ENCODE measurements at regions not wholly inside any gene's neighbourhood (a gene's known extent, or its start where the extent isn't known, plus 50 kb on each side); places are given as distances from the start of the nearest gene placed in this dataset.

- no peak for TF ChIP-seq CTCF (IDR thresholded peaks at IDR 0.05; ENCODE audit: unreplicated experiment)
- H3K9me3 Mint-ChIP-seq (ENCODE audit: unreplicated experiment), result no peaks in the 10 kb centered on the region
- no peaks in the 10 kb centered on the region for H3K27me3 Mint-ChIP-seq (ENCODE audit: unreplicated experiment)
- peaks cover 6% of the 10 kb centered on the region for H3K4me1 Mint-ChIP-seq (ENCODE audit: unreplicated experiment)
- no peak overlapping the region for H3K4me3 Mint-ChIP-seq (ENCODE audit: unreplicated experiment)
- DNase-seq (ENCODE audit: low spot score), result no peak
- H3K27ac Mint-ChIP-seq (ENCODE audit: unreplicated experiment), result no peak overlapping the region
- no peaks in the 10 kb centered on the region for H3K36me3 Mint-ChIP-seq (ENCODE audit: low read depth, unreplicated experiment)
Measured at GRCh38 chr5:136526021-136526420, 160.7 kb upstream of the TRPC7 start.

GRCh38 chr5:136525597-136525996 lies 160.3 kb upstream of the TRPC7 start:
- Mint-ChIP-seq H3K4me1 (ENCODE audit: unreplicated experiment) (peaks cover 6% of the 10 kb centered on the region), H3K27me3 (ENCODE audit: unreplicated experiment) (no peaks in the 10 kb centered on the region), H3K27ac (ENCODE audit: unreplicated experiment) (no peak overlapping the region), H3K4me3 (ENCODE audit: unreplicated experiment) (no peak overlapping the region), H3K36me3 (ENCODE audit: low read depth, unreplicated experiment) (no peaks in the 10 kb centered on the region), H3K9me3 (ENCODE audit: unreplicated experiment) (no peaks in the 10 kb centered on the region)
- DNase-seq (ENCODE audit: low spot score), result no peak
- TF ChIP-seq CTCF (IDR thresholded peaks at IDR 0.05; ENCODE audit: unreplicated experiment), result no peak

GRCh38 chr5:136522217-136522956 lies 157.0 kb upstream of the TRPC7 start:
- H3K27me3 Mint-ChIP-seq (ENCODE audit: unreplicated experiment), result no peaks in the 10 kb centered on the region
- H3K4me1 Mint-ChIP-seq (ENCODE audit: unreplicated experiment), result peaks cover 6% of the 10 kb centered on the region
- no peak overlapping the region for H3K27ac Mint-ChIP-seq (ENCODE audit: unreplicated experiment)
- no peaks in the 10 kb centered on the region for H3K36me3 Mint-ChIP-seq (ENCODE audit: low read depth, unreplicated experiment)
- DNase-seq (ENCODE audit: low spot score), result no peak
- no peaks in the 10 kb centered on the region for H3K9me3 Mint-ChIP-seq (ENCODE audit: unreplicated experiment)
- no peak for TF ChIP-seq CTCF (IDR thresholded peaks at IDR 0.05; ENCODE audit: unreplicated experiment)
- no peak overlapping the region for H3K4me3 Mint-ChIP-seq (ENCODE audit: unreplicated experiment)

- H3K4me1 Mint-ChIP-seq (ENCODE audit: unreplicated experiment), result peaks cover 6% of the 10 kb centered on the region
- H3K27ac Mint-ChIP-seq (ENCODE audit: unreplicated experiment), result no peak overlapping the region
- H3K9me3 Mint-ChIP-seq (ENCODE audit: unreplicated experiment), result no peaks in the 10 kb centered on the region
- no peak overlapping the region for H3K4me3 Mint-ChIP-seq (ENCODE audit: unreplicated experiment)
- H3K36me3 Mint-ChIP-seq (ENCODE audit: low read depth, unreplicated experiment), result no peaks in the 10 kb centered on the region
- DNase-seq (ENCODE audit: low spot score), result no peak
- TF ChIP-seq CTCF (IDR thresholded peaks at IDR 0.05; ENCODE audit: unreplicated experiment), result no peak
- H3K27me3 Mint-ChIP-seq (ENCODE audit: unreplicated experiment), result peaks cover 2% of the 10 kb centered on the region
Measured at GRCh38 chr5:136521696-136522095, 156.4 kb upstream of the TRPC7 start.

- no peaks in the 10 kb centered on the region for H3K9me3 Mint-ChIP-seq (ENCODE audit: unreplicated experiment)
- H3K4me1 Mint-ChIP-seq (ENCODE audit: unreplicated experiment), result peaks cover 2% of the 10 kb centered on the region
- H3K36me3 Mint-ChIP-seq (ENCODE audit: low read depth, unreplicated experiment), result no peaks in the 10 kb centered on the region
- no peak for DNase-seq (ENCODE audit: low spot score)
- peaks cover 2% of the 10 kb centered on the region for H3K27me3 Mint-ChIP-seq (ENCODE audit: unreplicated experiment)
- no peak overlapping the region for H3K27ac Mint-ChIP-seq (ENCODE audit: unreplicated experiment)
- no peak overlapping the region for H3K4me3 Mint-ChIP-seq (ENCODE audit: unreplicated experiment)
- no peak for TF ChIP-seq CTCF (IDR thresholded peaks at IDR 0.05; ENCODE audit: unreplicated experiment)
Measured at GRCh38 chr5:136518814-136519213, 153.5 kb upstream of the TRPC7 start.
